ENCODE measurements at regions not wholly inside any gene's neighbourhood (a gene's known extent, or its start where the extent isn't known, plus 50 kb on each side); places are given as distances from the start of the nearest gene placed in this dataset.

DNA sequence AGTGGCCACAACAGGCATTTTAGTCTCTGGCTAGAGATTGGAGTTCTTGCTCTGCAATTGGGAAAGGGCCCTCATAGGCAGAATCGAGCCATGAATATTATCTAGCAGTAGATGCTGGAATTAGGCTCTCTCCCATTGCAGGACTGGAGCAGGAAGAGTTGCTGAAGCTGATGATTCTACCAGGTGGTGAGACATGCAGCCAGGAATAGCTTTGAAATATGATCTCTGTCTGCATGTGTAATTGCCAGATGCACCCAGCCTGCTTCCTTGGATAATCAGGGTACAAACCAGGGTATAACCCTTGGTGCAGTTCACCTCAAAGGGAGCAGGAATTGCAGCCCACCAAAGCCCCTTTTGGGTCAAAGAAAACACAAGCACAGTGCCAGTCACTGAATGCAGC lies 211.4 kb upstream of the FTMT start:
- Histone ChIP-seq H3K4me1 (ENCODE audit: control insufficient read depth in 2 of 2, insufficient read depth in 2 of 2, low read length in 2 of 2) (no peaks in the 10 kb centered on the region), H3K4me2 (replicated peaks; ENCODE audit: low read depth, low read length, poor library complexity, severe bottlenecking) (no peak overlapping the region), H3K27ac (ENCODE audit: low read length in 2 of 2) (no peak overlapping the region), H2AFZ (ENCODE audit: insufficient read depth, low read depth, low read length, poor library complexity, severe bottlenecking) (no peak overlapping the region), H3K27me3 (replicated peaks in 1 of 4; ENCODE audit: control extremely low read depth in 1 of 4, control insufficient read depth in 3 of 4, insufficient read depth in 4 of 4, low read length in 3 of 4) (no peaks in the 10 kb centered on the region), H3K4me3 (ENCODE audit: control extremely low read depth in 1 of 5, extremely low read depth in 1 of 5, insufficient read depth in 1 of 5, low read depth in 2 of 5, low read length in 4 of 5) (no peak overlapping the region), H4K20me1 (ENCODE audit: control insufficient read depth, insufficient read depth, low read length, poor library complexity, severe bottlenecking) (no peaks in the 10 kb centered on the region), H3K36me3 (replicated peaks in 1 of 2; ENCODE audit: control extremely low read depth in 1 of 2, control insufficient read depth in 1 of 2, extremely low read depth in 1 of 2, insufficient read depth in 2 of 2, low read length in 1 of 2) (no peaks in the 10 kb centered on the region), H3K79me2 (ENCODE audit: control insufficient read depth, insufficient read depth, low read length) (no peaks in the 10 kb centered on the region), H3K9ac (ENCODE audit: low read length) (no peak overlapping the region), H3K9me3 (ENCODE audit: control extremely low read depth in 1 of 3, control insufficient read depth in 2 of 3, insufficient read depth in 1 of 3, low read length in 2 of 3) (peaks cover 0 to 10% (median 2%) of the 10 kb centered on the region in 3 donors)
- intact Hi-C loops (cut with micrococcal nuclease) = no loop called here
- Mint-ChIP-seq H3K27ac (no peak overlapping the region), H3K4me3 (no peak overlapping the region), H3K4me1 (no peaks in the 10 kb centered on the region), H3K9me3 (ENCODE audit: insufficient read depth) (peaks cover 8% of the 10 kb centered on the region), H3K27me3 (no peaks in the 10 kb centered on the region)
- no peak for DNase-seq
- POLR2A ChIA-PET = no interaction called here
- ATAC-seq (ENCODE audit: low read depth) = no peak
- CTCF ChIA-PET = no interaction called here
- TF ChIP-seq EZH2 (IDR thresholded peaks at IDR 0.05; ENCODE audit: borderline replicate concordance, insufficient read depth, low read depth, low read length, poor library complexity, severe bottlenecking) = no peak
- TF ChIP-seq, protein P1, sequence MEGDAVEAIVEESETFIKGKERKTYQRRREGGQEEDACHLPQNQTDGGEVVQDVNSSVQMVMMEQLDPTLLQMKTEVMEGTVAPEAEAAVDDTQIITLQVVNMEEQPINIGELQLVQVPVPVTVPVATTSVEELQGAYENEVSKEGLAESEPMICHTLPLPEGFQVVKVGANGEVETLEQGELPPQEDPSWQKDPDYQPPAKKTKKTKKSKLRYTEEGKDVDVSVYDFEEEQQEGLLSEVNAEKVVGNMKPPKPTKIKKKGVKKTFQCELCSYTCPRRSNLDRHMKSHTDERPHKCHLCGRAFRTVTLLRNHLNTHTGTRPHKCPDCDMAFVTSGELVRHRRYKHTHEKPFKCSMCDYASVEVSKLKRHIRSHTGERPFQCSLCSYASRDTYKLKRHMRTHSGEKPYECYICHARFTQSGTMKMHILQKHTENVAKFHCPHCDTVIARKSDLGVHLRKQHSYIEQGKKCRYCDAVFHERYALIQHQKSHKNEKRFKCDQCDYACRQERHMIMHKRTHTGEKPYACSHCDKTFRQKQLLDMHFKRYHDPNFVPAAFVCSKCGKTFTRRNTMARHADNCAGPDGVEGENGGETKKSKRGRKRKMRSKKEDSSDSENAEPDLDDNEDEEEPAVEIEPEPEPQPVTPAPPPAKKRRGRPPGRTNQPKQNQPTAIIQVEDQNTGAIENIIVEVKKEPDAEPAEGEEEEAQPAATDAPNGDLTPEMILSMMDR (IDR thresholded peaks at IDR 0.05) = no peak
- 64% methylated on average over 1 of the region's 1 CpG for WGBS (ENCODE audit: insufficient coverage)

DNA sequence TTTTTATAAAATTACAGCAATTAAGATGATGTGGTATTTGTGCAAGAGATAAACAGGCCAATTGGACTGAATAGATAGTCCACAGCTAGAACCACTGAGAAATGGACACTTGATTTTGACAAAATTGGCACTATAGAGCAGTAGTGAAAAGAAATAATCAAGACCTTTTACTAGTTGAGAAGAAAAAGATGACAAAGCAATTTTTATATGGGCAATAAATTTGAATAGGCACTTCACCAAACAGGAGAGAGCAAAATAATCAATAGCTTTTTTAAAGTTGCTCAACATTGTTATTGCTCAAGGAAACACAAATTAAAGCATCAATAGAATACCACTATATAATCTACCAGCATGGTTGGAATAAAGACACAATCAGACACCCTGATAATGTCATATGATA lies 193.5 kb upstream of the FTMT start:
- POLR2A ChIA-PET = no interaction called here

More for the DNA sequence above, 193.5 kb upstream of the FTMT start:
- Histone ChIP-seq H4K20me1 (ENCODE audit: control insufficient read depth, insufficient read depth, low read length, poor library complexity, severe bottlenecking) (no peaks in the 10 kb centered on the region), H3K27me3 (replicated peaks in 1 of 4; ENCODE audit: control extremely low read depth in 1 of 4, control insufficient read depth in 3 of 4, insufficient read depth in 4 of 4, low read length in 3 of 4) (no peaks in the 10 kb centered on the region), H3K36me3 (replicated peaks in 1 of 2; ENCODE audit: control extremely low read depth in 1 of 2, control insufficient read depth in 1 of 2, extremely low read depth in 1 of 2, insufficient read depth in 2 of 2, low read length in 1 of 2) (no peaks in the 10 kb centered on the region), H3K4me1 (ENCODE audit: control insufficient read depth in 2 of 2, insufficient read depth in 2 of 2, low read length in 2 of 2) (no peaks in the 10 kb centered on the region), H3K9ac (ENCODE audit: low read length) (no peak overlapping the region), H3K4me2 (replicated peaks; ENCODE audit: low read depth, low read length, poor library complexity, severe bottlenecking) (no peak overlapping the region), H3K4me3 (ENCODE audit: control extremely low read depth in 1 of 5, extremely low read depth in 1 of 5, insufficient read depth in 1 of 5, low read depth in 2 of 5, low read length in 4 of 5) (no peak overlapping the region), H3K27ac (ENCODE audit: low read length in 2 of 2) (no peak overlapping the region), H2AFZ (ENCODE audit: insufficient read depth, low read depth, low read length, poor library complexity, severe bottlenecking) (no peak overlapping the region), H3K9me3 (ENCODE audit: control extremely low read depth in 1 of 3, control insufficient read depth in 2 of 3, insufficient read depth in 1 of 3, low read length in 2 of 3) (peaks cover 0 to 6% (median 0%) of the 10 kb centered on the region in 3 donors), H3K79me2 (ENCODE audit: control insufficient read depth, insufficient read depth, low read length) (no peaks in the 10 kb centered on the region)
- Mint-ChIP-seq H3K4me3 (no peak overlapping the region), H3K9me3 (ENCODE audit: insufficient read depth) (no peaks in the 10 kb centered on the region), H3K27ac (no peak overlapping the region), H3K4me1 (no peaks in the 10 kb centered on the region), H3K27me3 (no peaks in the 10 kb centered on the region)
- DNase-seq = no peak
- TF ChIP-seq, protein P1 (IDR thresholded peaks at IDR 0.05) = no peak
- no peak for TF ChIP-seq EZH2 (IDR thresholded peaks at IDR 0.05; ENCODE audit: borderline replicate concordance, insufficient read depth, low read depth, low read length, poor library complexity, severe bottlenecking)
- no peak for ATAC-seq (ENCODE audit: low read depth)
- CTCF ChIA-PET = no interaction called here
- intact Hi-C loops (cut with micrococcal nuclease) = no loop called here

Data from B cell (primary cell).